SIG-M5 (cell line): ENCODE measurements at regions not wholly inside any gene's neighbourhood (a gene's known extent, or its start where the extent isn't known, plus 50 kb on each side); places are given as distances from the start of the nearest gene placed in this dataset.
"Not testable (repeated sequence)": the region's sequence is repeated elsewhere in the genome, so short reads cannot be mapped to it uniquely, and the experiment has no call there.

ENCODE experiments used
- DNase-seq: peaks from one replicate; lab custom pipeline; 2025; lab: John Stamatoyannopoulos, UW

- not testable (repeated sequence) for DNase-seq
Observed at GRCh38 chr18:65998971-65999700, 248.3 kb downstream of the CDH7 start.

- no peak for DNase-seq
Observed at GRCh38 chr18:65995206-65995605, 244.4 kb downstream of the CDH7 start.

GRCh38 chr18:65994302-65994701, 243.5 kb downstream of the CDH7 start:
- DNase-seq, result peak; percentile 46

GRCh38 chr18:65990944-65991708, 240.3 kb downstream of the CDH7 start:
- no peak for DNase-seq

- no peak for DNase-seq
Observed at GRCh38 chr18:65990174-65990690, 239.4 kb downstream of the CDH7 start.

- no peak for DNase-seq
Observed at GRCh38 chr18:65988972-65989371, 238.2 kb downstream of the CDH7 start.

GRCh38 chr18:65988386-65988785, 237.6 kb downstream of the CDH7 start:
- no peak for DNase-seq

GRCh38 chr18:65983750-65984149, 232.9 kb downstream of the CDH7 start:
- no peak for DNase-seq

- no peak for DNase-seq
Observed at GRCh38 chr18:65975536-65975935, 224.7 kb downstream of the CDH7 start.

GRCh38 chr18:65974758-65975157, 223.9 kb downstream of the CDH7 start:
- DNase-seq, result no peak

- DNase-seq, result no peak
Observed at GRCh38 chr18:65968239-65969004, 217.6 kb downstream of the CDH7 start.

- DNase-seq, result no peak
Observed at GRCh38 chr18:65955747-65956146, 204.9 kb downstream of the CDH7 start.

GRCh38 chr18:65954372-65954771, 203.6 kb downstream of the CDH7 start:
- DNase-seq, result no peak

GRCh38 chr18:65946777-65947176, 196.0 kb downstream of the CDH7 start:
- DNase-seq, result no peak

- DNase-seq, result no peak
Observed at GRCh38 chr18:65943268-65943667, 192.5 kb downstream of the CDH7 start.

GRCh38 chr18:65942854-65943253, 192.0 kb downstream of the CDH7 start:
- DNase-seq, result no peak

- no peak for DNase-seq
Observed at GRCh38 chr18:65942104-65942503, 191.3 kb downstream of the CDH7 start.

- DNase-seq, result no peak
Observed at GRCh38 chr18:65941482-65941881, 190.7 kb downstream of the CDH7 start.
